ENCODE measurements at regions not wholly inside any gene's neighbourhood (a gene's known extent, or its start where the extent isn't known, plus 50 kb on each side); places are given as distances from the start of the nearest gene placed in this dataset.

GRCh38 chr9:89871871-89872331 is 267.1 kb downstream of the GADD45G start:
- DNase-seq = no peak

DNA sequence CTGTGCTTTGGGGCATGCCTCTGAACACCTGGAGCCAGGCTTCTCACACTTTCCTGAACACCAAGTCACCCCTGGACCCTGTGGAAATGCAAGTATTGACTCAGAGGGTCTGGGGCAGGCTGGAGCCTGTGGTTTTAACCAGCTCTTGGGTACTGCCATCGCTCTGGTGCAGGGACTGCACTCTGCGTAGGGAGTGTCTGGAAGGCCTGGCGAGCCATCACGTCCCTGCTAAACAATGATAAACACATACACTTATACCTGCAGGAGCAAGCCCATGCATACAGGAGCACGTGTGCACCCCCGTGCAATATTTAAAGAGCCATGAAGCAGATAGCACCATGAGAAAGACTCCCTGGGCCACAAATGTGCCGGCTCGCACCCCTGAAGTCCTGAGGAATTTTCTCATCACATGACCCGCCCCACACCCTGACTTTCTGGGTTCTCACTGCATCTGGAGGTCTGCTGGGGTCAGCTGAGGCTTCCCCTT is 267.7 kb downstream of the GADD45G start:
- no peak for DNase-seq

DNA sequence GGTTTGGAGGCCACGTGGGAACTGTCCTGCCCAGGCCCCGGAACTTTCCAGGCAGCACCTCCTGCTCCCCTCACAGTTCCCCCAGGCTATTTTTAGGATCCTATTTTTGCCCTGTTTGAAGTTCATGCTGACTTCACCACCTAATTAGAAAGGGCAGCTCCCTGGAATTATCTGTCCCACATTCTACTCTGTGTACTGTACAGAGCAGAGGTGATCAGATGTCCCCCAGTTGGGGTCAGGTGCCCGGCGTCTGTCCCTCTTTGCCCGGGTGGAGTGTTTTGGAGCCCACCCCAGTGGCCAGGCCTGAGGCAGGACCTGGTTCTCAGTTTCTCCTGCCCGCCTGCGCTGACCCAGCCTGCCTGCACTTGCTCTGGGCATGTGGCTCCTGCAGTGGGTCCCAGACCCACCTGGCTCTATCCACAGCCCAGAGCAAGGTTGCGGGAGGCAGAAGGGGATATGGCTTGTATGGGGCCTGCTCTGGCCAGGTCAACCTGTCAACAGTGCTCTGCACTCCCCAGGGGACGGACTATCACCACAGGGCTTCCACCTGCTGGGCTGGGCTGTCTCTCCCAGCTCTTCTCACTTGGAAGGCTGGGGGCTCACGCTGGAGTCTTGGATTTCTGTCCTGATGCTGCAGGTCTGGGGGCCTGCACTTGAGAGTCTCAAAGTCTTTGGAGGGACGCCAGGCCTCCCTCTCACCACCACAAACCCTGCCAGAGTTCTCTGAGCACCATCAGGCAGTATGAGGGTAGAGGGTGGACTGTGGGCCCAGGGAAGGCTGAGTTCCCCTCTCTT is 268.3 kb downstream of the GADD45G start:
- no peak for DNase-seq

- no peak for DNase-seq
These were observed 269.0 kb downstream of the GADD45G start for GRCh38 chr9:89873801-89874200.

DNA sequence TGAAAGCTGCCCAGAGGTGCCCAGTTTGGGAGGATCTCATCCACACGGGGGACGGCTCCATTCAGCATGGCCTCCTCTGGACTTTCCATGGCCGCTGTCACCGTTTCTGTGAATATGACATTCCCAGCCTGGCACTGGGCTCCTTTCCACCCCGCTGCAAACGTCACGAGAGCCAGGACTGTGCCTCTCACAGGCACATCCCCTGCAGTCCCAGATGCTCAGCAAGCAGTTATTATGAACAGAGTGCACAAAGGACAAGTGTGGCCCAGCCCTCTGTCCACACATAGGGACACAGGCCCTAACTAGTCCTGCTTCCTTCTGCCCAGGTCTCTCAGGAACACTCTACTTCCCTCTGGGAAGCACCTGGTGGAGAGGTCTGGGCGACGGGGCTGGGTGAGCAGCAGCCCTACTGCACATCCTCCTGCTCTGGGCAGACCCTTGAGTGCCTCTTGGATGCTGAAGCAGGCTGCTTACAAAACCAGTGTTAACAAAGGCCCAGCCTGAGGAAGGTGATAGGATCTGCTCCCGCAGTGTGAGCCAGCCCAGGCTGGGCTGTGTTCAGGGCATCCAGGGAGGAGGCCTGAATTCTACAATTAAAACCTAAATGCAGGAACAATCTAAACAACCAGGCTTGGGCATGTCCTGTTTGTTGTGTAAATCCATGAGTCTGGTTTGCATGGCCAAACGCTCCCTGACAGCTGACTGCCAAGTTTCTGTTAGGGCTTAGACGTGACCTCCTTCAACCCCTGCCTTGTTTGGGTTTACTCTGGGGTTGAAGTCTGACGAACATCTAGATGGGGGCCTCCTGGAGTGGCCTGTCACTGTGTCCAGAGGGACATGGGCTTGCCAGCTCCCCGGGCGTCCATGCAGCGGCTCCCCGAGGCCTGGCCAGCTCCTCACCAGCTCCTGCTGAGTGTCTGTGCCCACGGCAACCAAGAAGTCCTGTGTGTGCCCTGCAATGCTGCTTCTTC is 269.8 kb downstream of the GADD45G start:
- DNase-seq = peak; percentile 7 to 53

GRCh38 chr9:89877051-89878002 is 272.5 kb downstream of the GADD45G start:
- DNase-seq = no peak

- no peak for DNase-seq
These were observed 273.2 kb downstream of the GADD45G start for GRCh38 chr9:89878003-89878411.

DNA sequence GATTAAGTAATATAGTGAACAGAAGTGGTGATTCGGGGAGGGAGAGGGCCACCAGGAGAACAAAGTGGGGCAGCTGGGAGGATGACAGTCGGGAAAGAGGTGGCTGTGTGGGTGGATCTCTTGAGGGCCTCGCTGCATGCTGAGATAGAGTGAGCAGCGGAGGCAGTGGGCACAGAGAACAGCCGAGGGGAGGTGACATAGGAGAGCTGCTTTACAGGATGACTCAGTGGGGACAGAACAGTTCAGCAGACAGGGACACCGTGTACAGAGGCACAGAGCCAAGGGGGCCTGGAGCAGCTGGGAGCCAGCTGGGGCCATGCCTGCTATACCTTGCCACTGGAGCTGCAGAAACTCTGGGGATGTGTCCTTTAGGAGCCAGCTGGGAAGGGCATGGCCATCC is 273.9 kb downstream of the GADD45G start:
- DNase-seq = no peak

DNA sequence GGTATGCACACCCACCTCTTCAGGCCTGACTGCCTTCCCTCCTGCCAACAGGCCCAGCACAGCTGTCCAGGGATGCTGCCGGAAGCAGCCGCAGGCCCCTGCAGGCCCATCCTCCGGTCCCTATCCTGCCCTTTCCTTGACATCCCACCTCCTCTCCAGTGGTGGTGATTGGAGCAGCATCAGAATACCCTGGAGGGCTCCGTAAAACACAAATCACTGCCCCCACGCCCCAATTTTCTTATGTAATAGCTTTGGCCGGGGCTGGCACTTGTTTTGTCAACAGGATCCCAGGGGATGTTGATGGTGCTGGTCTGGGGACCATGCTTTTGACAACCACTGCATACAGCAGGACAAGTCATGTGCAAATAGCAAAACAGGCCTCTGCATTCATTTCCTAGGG is 274.5 kb downstream of the GADD45G start:
- DNase-seq = no peak

GRCh38 chr9:89879701-89880100 is 274.9 kb downstream of the GADD45G start:
- DNase-seq = no peak

DNA sequence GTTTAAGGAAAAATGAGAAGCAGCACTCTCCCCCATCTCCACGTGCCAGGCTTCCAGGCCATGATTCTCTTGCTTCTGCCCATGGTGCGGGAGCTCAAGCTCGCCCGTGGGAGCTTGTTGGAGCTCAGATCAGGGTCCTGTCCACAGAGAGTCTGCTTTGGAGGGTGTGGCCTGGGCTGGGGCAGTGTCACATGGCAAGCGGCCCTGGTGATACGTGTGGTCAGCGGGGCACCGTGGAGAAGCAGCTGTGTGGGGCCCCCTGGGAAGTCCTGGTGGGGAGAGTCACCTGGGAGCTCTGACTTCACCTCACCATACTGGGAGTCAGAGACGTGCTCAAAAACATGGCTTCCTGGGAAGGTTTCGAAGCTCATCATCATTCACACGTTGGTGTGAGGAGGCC is 275.3 kb downstream of the GADD45G start:
- DNase-seq = no peak

DNA sequence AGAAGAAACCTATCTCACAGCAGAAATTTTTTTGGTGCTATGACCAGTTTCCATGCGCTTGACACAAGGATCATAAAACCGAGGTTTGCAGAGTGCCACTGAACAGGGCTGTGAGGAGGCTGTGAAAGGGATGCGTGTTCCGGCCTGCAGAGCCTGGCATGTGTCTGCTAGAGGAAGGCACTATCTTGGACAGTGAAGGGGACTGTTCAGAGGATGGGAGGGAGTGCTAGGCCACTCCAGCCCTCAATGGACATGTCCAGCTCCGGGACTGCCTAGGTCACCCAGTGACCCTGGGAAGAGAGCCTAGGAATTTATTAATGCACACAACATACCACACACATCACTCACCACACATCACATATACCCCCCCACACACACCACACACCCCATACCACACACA is 275.9 kb downstream of the GADD45G start:
- DNase-seq = no peak

DNA sequence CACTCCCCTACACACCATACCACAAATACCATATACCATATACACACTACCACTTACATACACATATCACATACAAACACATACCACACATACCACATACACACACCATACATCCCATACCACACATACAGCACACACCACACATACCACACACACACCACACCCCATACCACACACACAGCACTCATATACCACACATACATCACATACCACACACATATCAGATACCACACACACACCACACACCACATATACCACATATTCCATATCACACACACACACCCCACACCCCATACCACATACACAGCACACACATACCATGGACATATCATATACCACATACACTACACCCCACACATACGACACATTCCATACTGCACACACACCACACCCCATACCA is 276.6 kb downstream of the GADD45G start:
- no peak for DNase-seq

GRCh38 chr9:89882930-89883361 is 278.1 kb downstream of the GADD45G start:
- no peak for DNase-seq

- no peak for DNase-seq
These were observed 278.9 kb downstream of the GADD45G start for GRCh38 chr9:89883401-89884341.

DNA sequence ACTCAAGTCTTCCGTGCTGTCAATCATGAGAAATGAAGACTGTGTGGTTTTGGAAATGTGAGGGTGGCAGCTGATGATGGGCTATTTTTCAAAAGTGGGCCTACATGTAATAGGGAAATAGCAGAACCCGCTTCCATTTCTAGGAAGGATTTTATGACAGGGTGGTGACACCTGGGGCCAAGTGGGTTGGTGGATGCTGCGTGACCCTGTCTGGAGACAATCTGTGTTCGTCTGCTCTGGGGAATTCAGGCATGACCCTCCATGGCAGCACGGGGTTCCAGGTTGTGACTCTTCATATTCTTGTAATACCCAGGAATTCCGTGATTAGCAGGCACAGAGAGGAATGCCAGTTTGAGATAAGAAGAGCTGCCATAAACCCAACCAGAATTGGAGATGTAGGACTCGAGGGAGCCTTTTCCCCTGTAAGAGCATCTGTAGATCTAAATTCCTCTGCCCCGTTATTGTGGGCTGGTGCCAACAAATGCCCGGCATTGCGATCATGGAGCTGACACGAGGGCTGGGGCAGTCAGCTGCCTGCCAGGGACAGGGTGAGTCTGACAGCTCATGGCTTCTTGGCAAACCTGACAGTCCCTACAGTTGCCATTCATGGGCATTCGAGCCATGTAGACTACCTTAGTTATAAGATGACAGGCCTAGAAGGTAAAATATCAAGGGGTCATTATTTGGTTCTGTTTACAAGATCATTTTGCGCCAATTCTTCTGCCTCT is 279.7 kb downstream of the GADD45G start:
- no peak for DNase-seq

DNA sequence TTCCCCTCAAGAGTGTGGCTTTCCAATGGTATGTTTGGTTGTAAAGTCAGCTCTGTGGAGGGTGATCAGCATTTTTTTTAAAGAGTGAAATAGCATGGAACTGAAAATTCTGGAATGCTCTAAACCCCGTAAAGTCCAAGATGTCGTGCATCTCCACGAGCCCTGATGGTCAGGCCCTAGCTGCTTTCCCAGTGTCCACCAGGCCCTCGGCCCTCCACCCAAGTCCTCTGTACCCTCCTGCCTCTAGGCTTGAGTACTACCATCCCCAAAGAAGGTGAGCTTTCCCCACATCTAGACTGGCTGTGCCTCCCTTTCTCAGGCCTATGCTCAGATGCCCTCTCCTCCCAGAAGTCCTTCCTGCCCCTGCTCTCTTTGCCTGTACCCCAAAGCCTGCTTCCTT is 280.3 kb downstream of the GADD45G start:
- DNase-seq = no peak

DNA sequence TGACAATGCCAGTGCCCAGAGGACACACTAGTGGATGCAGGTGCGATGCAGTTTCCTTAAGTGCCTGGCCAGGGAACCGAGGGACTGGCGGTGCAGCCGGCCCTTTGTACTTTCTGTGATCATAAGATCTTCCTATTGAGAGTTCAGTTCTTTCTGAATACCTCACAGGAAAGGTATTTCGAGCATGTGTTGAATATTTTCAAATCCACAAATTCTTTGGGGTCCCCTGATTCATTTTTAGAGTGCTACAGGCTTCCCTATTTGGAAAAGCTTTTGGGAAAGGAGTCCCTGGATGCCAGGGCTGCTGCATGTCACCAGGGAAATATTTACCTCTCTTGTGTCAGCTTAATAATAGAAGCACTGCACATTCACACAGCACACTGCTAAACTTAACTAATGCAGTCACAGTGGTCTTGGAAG is 281.5 kb downstream of the GADD45G start:
- no peak for DNase-seq

DNA sequence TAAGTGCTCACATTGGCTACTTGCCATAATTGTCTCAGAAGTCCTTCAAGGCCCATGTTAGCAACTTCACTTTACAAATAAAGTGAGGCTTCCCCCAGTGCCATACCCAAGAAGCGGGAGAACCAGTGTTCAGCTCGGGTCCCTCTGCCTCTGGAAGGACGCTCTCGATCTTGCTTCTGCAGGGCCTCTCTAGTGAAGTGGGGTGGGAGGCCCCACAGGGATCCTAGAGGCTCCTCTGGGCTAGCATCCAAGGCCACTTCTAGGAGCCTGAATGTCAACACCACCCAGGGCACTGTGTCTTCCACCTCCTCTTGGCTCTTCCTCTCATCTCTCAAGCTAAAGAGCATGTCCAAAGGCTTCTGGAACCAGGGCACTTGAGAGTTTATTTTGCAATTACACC is 282.5 kb downstream of the GADD45G start:
- no peak for DNase-seq

DNA sequence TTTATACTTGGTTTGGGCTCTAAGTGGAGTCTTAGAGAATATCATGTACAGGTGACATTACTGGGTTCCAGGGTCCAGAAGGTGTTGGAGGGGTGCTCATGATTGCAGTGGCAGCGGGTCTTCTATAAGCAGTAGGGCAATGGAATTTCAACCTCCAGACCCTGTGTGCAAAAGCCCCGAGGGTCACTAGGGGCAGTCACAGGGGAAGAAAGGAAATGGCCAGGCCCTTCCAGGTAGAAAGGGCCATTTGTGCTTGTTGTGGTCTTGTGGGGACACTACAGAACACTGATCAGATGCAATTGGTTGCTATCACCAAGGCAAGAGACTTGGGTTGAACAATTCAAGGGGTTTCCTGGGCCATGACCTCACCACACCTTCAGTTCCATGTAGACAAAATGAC is 283.4 kb downstream of the GADD45G start:
- DNase-seq = no peak

DNA sequence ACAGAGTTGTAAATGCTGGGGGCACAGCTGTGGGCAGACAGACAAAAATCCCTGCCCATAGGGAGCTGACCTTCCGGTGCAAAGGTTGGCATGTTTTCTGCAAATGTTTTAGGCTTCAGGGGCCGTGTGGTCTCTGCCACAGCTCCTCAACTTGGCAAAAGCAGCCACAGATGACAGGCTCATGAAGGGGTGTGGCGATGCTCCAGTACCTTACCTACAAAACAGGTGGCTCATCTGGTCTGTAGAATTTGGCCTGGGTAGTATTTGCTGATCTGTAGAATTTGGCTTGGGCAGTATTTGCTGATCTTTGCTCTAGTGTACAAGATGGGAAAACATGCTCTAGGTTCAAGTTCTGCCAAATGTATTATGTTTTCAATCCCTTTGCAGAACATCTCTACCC is 283.9 kb downstream of the GADD45G start:
- no peak for DNase-seq
